HG03280 (cell line): ENCODE measurements at regions not wholly inside any gene's neighbourhood (a gene's known extent, or its start where the extent isn't known, plus 50 kb on each side); places are given as distances from the start of the nearest gene placed in this dataset.

Source experiments
- ATAC-seq: cut with Tn5 transposase; IDR thresholded peaks from one replicate; pipeline ENCODE4 v1.9.1; 2021; ENCODE audit warnings: mild to moderate bottlenecking, moderate library complexity; ENCODE audit not compliant: unreplicated experiment

DNA sequence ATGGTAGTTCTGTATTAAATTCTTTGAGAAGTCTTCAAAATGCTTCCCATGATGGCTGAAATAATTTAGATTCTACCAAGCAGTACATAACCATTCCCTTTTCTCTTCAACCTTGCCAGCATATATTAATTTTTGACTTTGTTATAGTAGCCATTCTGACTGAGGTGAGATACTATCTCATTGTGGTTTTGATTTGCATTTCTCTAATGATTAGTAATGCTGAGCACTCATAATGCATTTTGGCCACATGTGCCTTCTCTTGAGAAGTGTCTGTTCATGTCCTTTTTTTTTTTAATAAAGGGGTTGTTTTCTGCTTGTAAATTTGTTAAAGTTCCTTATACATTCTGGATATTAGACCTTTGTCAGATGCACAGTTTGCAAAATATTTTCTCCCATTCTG, 173.9 kb downstream of the CALCRL start:
- ATAC-seq = no peak

GRCh38 chr2:187272255-187272654, 175.8 kb downstream of the CALCRL start:
- ATAC-seq = no peak

- no peak for ATAC-seq
Observed at GRCh38 chr2:187271825-187272224, 176.2 kb downstream of the CALCRL start.

GRCh38 chr2:187266645-187267044, 181.4 kb downstream of the CALCRL start:
- no peak for ATAC-seq

DNA sequence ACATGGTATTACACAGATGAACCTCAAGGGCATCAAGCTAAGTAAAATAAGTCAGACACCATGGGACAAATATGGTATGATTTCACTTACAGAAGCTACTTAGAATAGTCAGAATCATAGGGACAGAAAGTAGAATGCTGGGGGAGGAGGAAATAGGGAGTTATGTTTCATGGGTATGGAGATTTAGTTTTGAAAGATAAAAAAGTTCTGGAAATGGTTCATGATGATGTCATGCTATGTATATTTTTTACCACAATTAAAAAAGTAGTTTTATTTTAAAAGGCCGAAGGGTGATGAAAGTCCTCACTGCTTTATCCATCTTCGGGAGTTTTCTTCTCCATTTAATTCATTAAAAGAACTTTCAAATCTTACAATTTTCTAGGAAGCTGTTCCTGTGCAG, 181.9 kb downstream of the CALCRL start:
- no peak for ATAC-seq

DNA sequence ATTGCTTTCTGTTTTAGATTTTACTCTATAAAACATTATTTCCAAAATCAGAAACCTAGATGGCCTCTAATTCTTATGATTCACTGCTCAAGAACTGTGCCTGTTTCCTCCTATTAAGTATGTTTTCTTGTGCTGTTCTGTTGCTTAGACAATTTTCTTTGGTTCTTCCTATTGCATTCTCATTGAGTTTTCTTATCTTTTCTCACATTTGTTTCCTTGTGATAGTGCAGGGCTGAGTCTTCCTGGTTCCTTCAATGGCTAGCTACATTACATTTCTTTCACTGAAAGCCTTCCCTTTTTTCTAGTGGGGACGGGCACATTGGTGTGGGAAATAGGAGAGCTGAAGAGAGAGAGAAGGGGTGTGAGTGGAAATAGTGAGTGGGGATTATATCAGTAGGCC, 183.4 kb downstream of the CALCRL start:
- ATAC-seq = no peak

- no peak for ATAC-seq
Observed at GRCh38 chr2:187263675-187264560, 184.1 kb downstream of the CALCRL start.

- ATAC-seq = no peak
Observed at GRCh38 chr2:187261705-187262104, 186.3 kb downstream of the CALCRL start.

DNA sequence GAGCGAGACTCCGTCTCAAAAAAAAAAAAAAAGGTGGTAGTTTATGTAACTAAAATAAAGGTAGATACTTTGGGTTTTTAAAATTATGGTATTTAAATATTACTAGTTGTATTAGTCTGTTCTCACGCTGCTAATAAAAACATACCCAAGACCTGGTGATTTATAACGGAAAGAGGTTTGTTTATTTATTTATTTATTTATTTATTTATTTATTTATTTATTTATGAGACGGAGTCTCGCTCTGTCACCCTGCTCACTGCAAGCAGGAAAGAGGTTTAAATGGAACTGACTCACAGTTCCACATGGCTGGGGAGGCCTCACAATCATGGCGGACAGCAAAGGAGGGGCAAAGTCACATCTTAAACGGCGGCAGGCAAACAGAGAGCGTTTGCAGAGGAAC, 196.0 kb downstream of the CALCRL start:
- no peak for ATAC-seq

- ATAC-seq = no peak
Observed at GRCh38 chr2:187250137-187250536, 197.9 kb downstream of the CALCRL start.

DNA sequence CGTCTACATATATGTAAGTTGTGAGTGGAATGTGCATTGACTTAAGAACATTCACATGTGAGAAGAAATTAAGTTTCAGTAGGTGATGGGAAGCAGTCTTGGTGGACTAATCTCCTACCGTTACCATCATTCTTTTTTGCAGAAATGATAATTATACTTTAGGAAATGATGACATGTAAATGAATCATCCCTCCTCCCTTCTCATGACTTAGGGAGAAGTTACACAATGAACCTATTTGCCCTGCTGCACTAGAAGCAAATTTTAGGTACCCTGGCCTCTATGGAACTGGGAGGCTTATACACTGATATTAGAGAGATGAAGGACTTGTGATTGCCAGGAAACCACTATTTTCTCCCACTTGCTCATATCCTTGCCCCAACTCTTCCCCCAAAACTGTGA, 214.2 kb downstream of the CALCRL start:
- ATAC-seq = no peak

GRCh38 chr2:187232749-187233148, 215.3 kb downstream of the CALCRL start:
- no peak for ATAC-seq

GRCh38 chr2:187230088-187230487, 218.0 kb downstream of the CALCRL start:
- no peak for ATAC-seq

DNA sequence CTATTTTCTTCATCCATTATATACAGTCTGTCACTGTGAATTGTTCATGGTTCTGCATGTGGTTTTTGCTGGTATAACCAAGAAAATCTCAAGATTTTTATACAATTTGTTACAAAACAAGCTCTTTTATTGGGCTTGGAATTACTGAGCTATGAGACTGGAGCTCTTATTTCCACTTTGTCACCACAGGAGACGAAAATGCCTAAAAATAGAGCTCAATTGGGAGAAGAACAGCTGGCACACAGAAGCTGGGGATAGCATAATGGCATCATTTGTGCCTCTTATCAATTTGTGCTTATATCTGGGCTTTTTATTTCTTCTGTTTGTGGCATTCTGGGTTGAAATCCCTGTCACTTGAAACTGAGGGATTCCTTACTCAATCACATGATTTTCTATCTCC, 219.1 kb downstream of the CALCRL start:
- no peak for ATAC-seq

DNA sequence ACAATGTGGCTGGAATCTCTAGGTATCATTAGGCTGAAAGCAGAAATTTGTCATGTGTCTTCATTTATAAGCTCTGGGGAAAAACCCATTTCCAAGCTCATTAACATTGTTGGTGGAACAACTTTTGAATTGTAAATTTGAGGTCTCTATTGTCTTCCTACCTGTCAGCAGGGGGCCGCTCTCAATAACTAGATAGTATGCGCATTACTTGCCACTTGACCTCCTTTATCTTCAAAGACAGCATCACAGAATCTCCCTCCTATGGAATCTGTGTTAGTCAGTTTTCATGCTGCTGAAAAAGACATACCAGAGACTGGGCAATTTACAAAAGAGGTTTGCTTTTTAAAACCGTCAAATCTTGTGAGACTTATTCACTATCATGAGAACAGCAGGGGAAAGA, 223.1 kb downstream of the CALCRL start:
- no peak for ATAC-seq

GRCh38 chr2:187220071-187220470, 228.0 kb downstream of the CALCRL start:
- no peak for ATAC-seq

- ATAC-seq = no peak
Observed at GRCh38 chr2:187215532-187216240, 232.4 kb downstream of the CALCRL start.

DNA sequence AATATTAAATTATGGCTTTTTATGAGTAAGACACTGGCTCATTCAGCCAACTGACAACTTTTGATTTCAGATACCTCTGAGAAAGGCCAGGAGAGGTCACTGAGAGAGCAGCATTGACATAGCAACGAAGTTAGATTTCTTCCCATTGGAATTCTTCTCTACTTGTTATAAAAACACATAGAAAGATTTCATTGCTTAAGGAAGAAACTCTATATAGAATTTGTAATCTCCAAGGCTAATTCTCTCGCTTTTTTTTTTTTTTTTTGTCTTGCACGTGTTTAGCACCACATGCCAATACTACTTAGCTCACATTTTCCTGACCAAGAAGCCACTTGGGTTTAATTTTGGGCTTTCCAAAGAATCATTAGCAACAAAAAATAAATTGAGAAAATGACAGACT, 233.7 kb downstream of the CALCRL start:
- ATAC-seq = no peak

- ATAC-seq = no peak
Observed at GRCh38 chr2:187213798-187214197, 234.3 kb downstream of the CALCRL start.

DNA sequence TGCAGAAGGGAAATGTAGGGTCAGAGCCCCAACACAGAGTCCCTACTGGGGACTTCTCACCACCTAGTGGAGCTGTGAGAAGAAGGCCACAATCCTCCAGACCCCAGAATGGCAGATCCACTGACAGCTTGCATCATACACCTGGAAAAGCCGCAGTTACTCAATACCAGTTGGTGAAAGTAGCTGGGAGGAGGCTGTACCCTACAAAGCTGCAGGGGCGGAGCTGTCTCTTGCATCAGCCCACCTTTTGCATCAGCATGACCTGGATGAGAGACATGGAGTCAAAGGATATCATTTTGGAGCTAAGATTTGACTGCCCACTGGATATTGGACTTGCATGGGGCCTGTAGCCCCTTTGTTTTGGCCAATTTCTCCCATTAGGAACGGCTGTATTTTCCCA, 237.3 kb downstream of the CALCRL start:
- no peak for ATAC-seq

DNA sequence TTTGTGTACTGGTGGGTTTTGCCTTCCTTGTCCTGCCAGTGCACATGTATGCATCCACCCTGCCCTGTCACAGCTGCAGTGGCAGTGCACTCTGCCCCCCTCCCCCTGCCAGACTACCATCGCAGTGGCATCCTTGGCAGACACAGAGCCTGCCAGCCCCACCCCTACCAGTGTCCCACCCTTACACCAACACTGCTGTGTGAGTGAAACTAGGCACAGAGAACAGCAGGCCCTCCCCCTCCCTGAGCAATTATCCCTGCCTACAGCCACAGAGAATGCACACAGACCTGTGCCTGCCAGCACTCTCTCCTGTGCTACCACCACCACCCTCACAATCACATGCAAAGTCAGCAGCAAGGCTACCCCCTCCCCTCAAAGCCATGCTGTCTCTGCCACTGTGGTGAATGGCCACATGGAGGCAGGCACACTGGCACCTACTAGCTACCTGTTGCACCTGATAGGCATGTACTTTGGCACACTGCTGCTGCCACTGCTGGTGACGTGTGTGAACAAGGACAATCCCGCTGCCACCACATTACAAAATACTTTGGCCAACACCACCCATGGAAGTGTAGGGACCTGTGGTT, 239.8 kb downstream of the CALCRL start:
- ATAC-seq = no peak

DNA sequence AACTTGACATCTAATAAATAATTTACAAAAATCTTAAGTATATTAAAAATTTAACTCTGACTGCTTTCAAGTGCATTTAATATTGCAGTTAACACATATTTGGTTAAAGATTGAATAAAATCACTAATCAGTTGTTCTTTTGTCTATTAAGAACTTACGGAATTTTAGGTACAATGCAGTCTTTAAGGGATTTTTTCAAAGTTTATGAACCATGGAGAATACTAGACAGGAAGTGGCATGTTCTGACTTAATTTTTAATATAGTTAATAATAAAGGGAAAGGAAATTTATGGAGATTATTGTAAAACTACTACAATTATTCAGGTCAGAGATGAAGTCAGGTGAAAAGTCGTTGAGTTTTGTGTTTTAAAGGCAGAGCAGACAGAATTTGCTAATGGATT, 240.9 kb downstream of the CALCRL start:
- no peak for ATAC-seq
